Kidney (tissue), 13 donors: ENCODE measurements at regions not wholly inside any gene's neighbourhood (a gene's known extent, or its start where the extent isn't known, plus 50 kb on each side); places are given as distances from the start of the nearest gene placed in this dataset.

Source experiments
- DNase-seq, 5 donors: peaks; one replicate each; pipeline ENCODE4 v3.0.0-alpha.2; 2013 to 2020
- FAIRE-seq: peaks from 2 replicates; lab custom pipeline; 2012; peaks lifted over from hg19 to GRCh38; lab: Jason Lieb, UNC
- H3K27ac ChIP-seq, 2 donors: one replicate each; pipeline ENCODE4 v1.7.0; 2013; ENCODE audit warnings: low read depth in 2 of 2, low read length in 2 of 2, inconsistent platforms in 1 of 2
- H3K27me3 ChIP-seq: one replicate; pipeline ENCODE4 v1.7.1; 2013; ENCODE audit warnings: low read length, inconsistent platforms; ENCODE audit not compliant: control insufficient read depth, insufficient read depth
- H3K36me3 ChIP-seq, 3 donors: one replicate each; pipeline versions ENCODE4 v1.7.0 to v1.7.1; 2013; ENCODE audit warnings: low read length in 3 of 3, control low read depth in 1 of 3, inconsistent platforms in 1 of 3; ENCODE audit not compliant: insufficient read depth in 3 of 3, control insufficient read depth in 2 of 3
- H3K4me1 ChIP-seq, 3 donors: one replicate each; pipeline versions ENCODE4 v1.7.0 to v1.7.1; 2013; ENCODE audit warnings: low read length in 3 of 3, inconsistent platforms in 1 of 3, low read depth in 1 of 3; ENCODE audit not compliant: control insufficient read depth in 2 of 3, insufficient read depth in 2 of 3
- H3K4me3 ChIP-seq, 3 donors: one replicate each; pipeline versions ENCODE4 v1.7.0 to v1.8.1; 2013; ENCODE audit warnings: low read length in 3 of 3, control low read depth in 1 of 3, inconsistent platforms in 1 of 3
- H3K9ac ChIP-seq, 3 donors: one replicate each; pipeline versions ENCODE4 v1.7.0 to v1.7.1; 2013; ENCODE audit warnings: low read length in 3 of 3, control low read depth in 1 of 3, inconsistent platforms in 1 of 3
- H3K9me3 ChIP-seq, 3 donors: one replicate each; pipeline versions ENCODE4 v1.7.0 to v1.7.1; 2013; ENCODE audit warnings: low read length in 3 of 3, control low read depth in 1 of 3, inconsistent platforms in 1 of 3; ENCODE audit not compliant: control insufficient read depth in 2 of 3, insufficient read depth in 1 of 3
- intact Hi-C: fragments of 100-400 bp; cut with DNase I; formaldehyde crosslinking; loops from one replicate; pipeline ENCODE4 v1.11.1; 2022
- TF ChIP-seq, protein P1 (sequence below): IDR thresholded peaks from 3 replicates; pipeline ENCODE4 v1.5.1; 2012; ENCODE audit warnings: mild to moderate bottlenecking, moderate library complexity, borderline replicate concordance; ENCODE audit not compliant: insufficient read depth; ENCODE audit errors: extremely low read depth
- donor health status: control.
- donor health status: control.
- donor health status: control.
- donor health status: control.
- donor health status: control.
- donor health status: DM: yes; HTN: yes; CAD: no.
- donor health status: Normal renal cell carcinoma (clear cell type).

DNA sequence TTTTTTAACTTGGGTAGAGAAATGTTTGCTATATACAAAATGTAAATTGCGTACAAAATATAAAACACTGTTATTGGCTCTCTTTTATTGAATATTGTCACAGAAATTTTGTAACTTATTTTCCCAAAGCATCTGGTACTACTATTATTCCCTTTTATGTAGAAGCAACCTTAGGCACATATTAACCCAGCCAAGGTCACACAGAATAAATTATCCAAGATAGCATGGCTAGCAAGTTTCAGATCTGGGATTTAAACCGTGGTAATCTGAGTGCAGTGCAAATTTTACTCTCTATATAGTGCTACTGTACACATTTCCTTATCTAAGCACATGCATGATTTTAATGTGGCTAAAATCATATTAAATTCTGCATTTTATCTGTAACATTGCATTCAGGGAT lies 1190.5 kb upstream of the LRRTM3 start:
- Histone ChIP-seq H3K9me3 (no peaks in the 10 kb centered on the region), H3K4me3 (no peak overlapping the region), H3K9ac (no peak overlapping the region), H3K27me3 (no peaks in the 10 kb centered on the region), H3K36me3 (no peaks in the 10 kb centered on the region), H3K4me1 (no peaks in the 10 kb centered on the region), H3K27ac (no peak overlapping the region)
- FAIRE-seq = no peak
- DNase-seq = no peak
- TF ChIP-seq, protein P1, sequence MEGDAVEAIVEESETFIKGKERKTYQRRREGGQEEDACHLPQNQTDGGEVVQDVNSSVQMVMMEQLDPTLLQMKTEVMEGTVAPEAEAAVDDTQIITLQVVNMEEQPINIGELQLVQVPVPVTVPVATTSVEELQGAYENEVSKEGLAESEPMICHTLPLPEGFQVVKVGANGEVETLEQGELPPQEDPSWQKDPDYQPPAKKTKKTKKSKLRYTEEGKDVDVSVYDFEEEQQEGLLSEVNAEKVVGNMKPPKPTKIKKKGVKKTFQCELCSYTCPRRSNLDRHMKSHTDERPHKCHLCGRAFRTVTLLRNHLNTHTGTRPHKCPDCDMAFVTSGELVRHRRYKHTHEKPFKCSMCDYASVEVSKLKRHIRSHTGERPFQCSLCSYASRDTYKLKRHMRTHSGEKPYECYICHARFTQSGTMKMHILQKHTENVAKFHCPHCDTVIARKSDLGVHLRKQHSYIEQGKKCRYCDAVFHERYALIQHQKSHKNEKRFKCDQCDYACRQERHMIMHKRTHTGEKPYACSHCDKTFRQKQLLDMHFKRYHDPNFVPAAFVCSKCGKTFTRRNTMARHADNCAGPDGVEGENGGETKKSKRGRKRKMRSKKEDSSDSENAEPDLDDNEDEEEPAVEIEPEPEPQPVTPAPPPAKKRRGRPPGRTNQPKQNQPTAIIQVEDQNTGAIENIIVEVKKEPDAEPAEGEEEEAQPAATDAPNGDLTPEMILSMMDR = no peak
- intact Hi-C loops = no loop called here

DNA sequence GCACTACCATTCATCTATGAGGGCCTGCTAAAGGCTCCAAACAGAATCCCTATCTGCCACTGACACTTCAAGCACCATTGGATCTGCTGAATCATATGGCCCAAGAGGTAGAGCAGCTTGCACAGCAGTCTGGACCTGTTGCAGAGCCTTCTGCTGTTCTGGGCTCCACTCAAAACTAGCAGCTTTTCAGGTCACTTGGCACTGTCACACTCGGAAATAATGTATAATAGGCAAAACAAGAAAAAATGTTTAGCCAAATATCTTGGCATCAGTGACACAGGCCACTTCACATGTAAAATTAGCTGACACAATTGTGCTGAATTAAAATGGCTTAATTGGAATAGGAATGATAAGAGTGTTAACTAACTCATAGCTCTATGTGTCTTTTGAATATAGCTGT lies 1182.9 kb upstream of the LRRTM3 start:
- no peak overlapping the region for H3K9ac ChIP-seq
- H3K4me3 ChIP-seq = no peak overlapping the region
- FAIRE-seq (no peak), DNase-seq (no peak)
- H3K4me1 ChIP-seq = no peaks in the 10 kb centered on the region
- TF ChIP-seq, protein P1 = no peak
- H3K27me3 ChIP-seq = no peaks in the 10 kb centered on the region
- no peaks in the 10 kb centered on the region for H3K36me3 ChIP-seq
- intact Hi-C loops = no loop called here
- H3K27ac ChIP-seq = no peak overlapping the region
- H3K9me3 ChIP-seq = no peaks in the 10 kb centered on the region

DNA sequence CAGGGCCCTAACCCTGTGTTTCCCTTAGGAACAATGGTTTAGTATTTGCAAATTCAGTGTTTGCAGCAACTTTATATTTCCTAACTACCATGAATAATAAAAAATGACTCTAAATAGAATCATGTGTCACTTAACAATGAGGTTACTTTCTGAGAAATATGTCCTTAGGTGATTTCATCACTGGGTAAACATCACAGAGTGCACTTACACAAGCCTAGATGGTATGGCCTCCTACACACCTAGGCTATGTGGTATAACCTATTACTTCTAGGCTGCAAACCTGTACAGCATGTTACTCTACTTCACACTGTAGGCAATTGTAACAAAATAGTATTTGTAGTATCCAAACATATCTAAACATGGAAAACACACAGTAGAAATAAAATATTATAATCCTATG lies 1174.6 kb upstream of the LRRTM3 start:
- Histone ChIP-seq H3K9me3 (no peaks in the 10 kb centered on the region), H3K4me3 (no peak overlapping the region), H3K36me3 (no peaks in the 10 kb centered on the region), H3K27me3 (no peaks in the 10 kb centered on the region), H3K9ac (no peak overlapping the region), H3K27ac (no peak overlapping the region), H3K4me1 (no peaks in the 10 kb centered on the region)
- FAIRE-seq (no peak), DNase-seq (no peak)
- TF ChIP-seq, protein P1 = no peak
- intact Hi-C loops = no loop called here

GRCh38 chr10:65751896-65752295 lies 1173.9 kb upstream of the LRRTM3 start:
- no peak for DNase-seq
- TF ChIP-seq, protein P1 = no peak
- no peaks in the 10 kb centered on the region for H3K9me3 ChIP-seq
- H3K27me3 ChIP-seq = no peaks in the 10 kb centered on the region
- H3K9ac ChIP-seq = no peak overlapping the region
- H3K4me3 ChIP-seq = no peak overlapping the region
- no peaks in the 10 kb centered on the region for H3K36me3 ChIP-seq
- H3K27ac ChIP-seq = no peak overlapping the region
- FAIRE-seq = no peak
- H3K4me1 ChIP-seq = no peaks in the 10 kb centered on the region
- intact Hi-C loops = no loop called here
